ENCODE measurements at regions not wholly inside any gene's neighbourhood (a gene's known extent, or its start where the extent isn't known, plus 50 kb on each side); places are given as distances from the start of the nearest gene placed in this dataset.

DNA sequence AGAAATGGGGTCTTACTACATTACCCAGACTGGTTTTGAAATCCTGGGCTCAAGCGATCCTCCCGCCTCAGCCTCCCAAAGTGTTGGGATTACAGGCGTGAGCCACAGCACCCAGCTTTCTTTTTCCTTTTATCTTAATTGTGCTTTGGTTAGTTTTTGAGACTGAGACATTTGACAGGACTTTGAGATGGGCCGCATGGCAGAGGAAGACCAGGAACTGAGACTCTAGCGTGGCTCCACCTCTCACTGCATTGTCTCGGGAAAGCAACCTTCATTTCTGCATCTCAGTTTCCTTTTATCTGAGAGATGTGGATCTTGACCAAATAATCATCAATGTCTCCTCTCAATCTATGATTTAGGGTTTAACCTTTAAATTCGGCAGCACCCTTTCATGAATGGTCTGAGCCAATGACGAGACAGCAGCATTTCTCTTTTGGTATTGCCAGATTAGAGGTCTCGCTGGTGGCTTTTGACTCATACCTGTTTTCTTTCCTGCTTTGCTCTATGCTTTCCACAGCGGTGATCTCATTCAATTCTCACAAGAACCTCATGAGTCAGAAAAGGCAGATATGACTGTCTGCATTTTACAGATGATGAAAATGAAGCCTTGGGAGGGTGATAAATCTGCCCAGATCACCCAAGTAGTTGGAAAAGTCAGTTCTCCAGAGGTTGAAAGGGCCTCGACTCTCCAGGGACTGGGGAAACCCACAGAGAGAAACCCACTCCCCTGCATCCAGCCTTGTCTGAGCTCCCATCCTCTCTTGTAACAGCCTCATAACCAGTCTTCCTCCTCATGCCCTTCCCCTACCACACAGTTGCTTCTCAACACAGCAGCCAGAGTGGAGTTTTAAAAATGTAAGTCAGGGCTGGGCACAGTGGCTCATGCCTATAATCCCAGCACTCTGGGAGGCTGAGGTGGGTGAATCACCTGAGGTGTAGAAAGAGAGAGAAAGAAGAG is 84.8 kb upstream of the FOXB1 start:
- H3K27me3 ChIP-seq = peaks cover 0 to 4% of the 10 kb centered on the region in 2 donors
- H3K9me3 ChIP-seq = no peaks in the 10 kb centered on the region
- no peak overlapping the region for H3K4me3 ChIP-seq
- no peak overlapping the region for H3K27ac ChIP-seq
- TF ChIP-seq, protein P1, sequence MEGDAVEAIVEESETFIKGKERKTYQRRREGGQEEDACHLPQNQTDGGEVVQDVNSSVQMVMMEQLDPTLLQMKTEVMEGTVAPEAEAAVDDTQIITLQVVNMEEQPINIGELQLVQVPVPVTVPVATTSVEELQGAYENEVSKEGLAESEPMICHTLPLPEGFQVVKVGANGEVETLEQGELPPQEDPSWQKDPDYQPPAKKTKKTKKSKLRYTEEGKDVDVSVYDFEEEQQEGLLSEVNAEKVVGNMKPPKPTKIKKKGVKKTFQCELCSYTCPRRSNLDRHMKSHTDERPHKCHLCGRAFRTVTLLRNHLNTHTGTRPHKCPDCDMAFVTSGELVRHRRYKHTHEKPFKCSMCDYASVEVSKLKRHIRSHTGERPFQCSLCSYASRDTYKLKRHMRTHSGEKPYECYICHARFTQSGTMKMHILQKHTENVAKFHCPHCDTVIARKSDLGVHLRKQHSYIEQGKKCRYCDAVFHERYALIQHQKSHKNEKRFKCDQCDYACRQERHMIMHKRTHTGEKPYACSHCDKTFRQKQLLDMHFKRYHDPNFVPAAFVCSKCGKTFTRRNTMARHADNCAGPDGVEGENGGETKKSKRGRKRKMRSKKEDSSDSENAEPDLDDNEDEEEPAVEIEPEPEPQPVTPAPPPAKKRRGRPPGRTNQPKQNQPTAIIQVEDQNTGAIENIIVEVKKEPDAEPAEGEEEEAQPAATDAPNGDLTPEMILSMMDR (IDR thresholded peaks at IDR 0.05) = no peak
- no peak for TF ChIP-seq POLR2A (IDR thresholded peaks at IDR 0.05)
- DNase-seq = no peak
- H3K4me1 ChIP-seq = no peaks in the 10 kb centered on the region
- no peaks in the 10 kb centered on the region for H3K36me3 ChIP-seq
- intact Hi-C loops (cut with DNase I; ENCODE audit: low total_unique reads) = no loop called here

DNA sequence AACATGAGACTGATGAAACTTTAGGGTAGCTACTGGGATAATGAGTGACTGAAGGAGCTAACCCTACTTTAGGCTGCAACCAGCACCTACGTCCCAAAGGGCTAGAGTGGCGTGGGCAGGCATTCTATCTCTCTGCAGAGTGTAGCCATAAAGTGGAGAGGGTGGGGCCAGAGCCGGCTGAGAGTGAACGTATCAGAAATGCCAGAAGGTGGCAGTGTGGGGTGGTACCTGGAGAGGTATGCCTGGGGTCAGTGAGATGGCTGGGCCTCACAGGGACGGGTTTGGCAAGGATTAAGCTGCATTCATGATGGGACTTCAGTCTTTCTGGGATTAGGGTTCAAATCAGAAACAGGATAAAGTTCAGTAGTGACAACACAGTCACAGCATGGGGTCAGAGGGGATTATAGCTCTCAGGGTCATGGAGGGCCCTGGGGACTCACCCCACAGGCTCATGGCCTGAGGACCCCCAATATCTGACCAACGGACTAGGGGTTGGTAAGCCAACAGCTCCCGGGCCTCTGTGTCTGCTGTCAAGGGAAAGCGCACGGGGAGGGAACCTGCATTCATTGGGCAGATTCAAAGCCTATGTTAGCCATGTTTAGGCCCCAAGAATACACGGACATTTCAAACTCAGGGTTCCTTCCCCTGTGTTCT is 86.5 kb upstream of the FOXB1 start:
- H3K27me3 ChIP-seq = peaks cover 0 to 4% of the 10 kb centered on the region in 2 donors
- intact Hi-C loops (cut with DNase I; ENCODE audit: low total_unique reads) = no loop called here
- no peak for DNase-seq
- H3K4me3 ChIP-seq = no peak overlapping the region
- no peaks in the 10 kb centered on the region for H3K9me3 ChIP-seq
- no peaks in the 10 kb centered on the region for H3K36me3 ChIP-seq
- no peak for TF ChIP-seq POLR2A (IDR thresholded peaks at IDR 0.05)
- TF ChIP-seq, protein P1 (IDR thresholded peaks at IDR 0.05) = peak in 1 of 4 experiments; percentile 13
- no peak overlapping the region for H3K27ac ChIP-seq
- no peaks in the 10 kb centered on the region for H3K4me1 ChIP-seq

DNA sequence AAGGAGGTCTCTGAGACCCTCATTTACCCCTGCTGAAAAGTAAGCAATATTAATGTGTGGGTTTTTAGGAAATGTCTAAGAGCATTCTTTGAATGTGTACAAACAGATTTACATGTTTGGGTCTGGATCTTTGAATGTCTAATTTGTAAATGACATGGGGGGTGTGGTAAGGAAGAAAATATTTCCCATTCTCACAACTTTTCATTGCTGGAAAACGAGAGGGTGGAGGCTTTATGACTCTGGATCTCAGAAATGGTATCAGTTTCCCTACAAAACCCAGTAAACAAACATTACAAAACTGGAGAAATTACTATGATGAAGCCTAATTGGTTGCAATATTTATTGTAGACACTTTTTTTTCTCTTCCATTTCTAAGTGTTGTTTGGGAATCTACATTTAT is 98.1 kb upstream of the FOXB1 start:
- no peak overlapping the region for H3K27ac ChIP-seq
- DNase-seq = no peak
- H3K36me3 ChIP-seq = no peaks in the 10 kb centered on the region
- H3K4me1 ChIP-seq = no peaks in the 10 kb centered on the region
- H3K4me3 ChIP-seq = no peak overlapping the region
- no peaks in the 10 kb centered on the region for H3K27me3 ChIP-seq
- H3K9me3 ChIP-seq = no peaks in the 10 kb centered on the region
- no peak for TF ChIP-seq POLR2A (IDR thresholded peaks at IDR 0.05)
- TF ChIP-seq, protein P1 (IDR thresholded peaks at IDR 0.05) = no peak
- intact Hi-C loops (cut with DNase I; ENCODE audit: low total_unique reads) = no loop called here

DNA sequence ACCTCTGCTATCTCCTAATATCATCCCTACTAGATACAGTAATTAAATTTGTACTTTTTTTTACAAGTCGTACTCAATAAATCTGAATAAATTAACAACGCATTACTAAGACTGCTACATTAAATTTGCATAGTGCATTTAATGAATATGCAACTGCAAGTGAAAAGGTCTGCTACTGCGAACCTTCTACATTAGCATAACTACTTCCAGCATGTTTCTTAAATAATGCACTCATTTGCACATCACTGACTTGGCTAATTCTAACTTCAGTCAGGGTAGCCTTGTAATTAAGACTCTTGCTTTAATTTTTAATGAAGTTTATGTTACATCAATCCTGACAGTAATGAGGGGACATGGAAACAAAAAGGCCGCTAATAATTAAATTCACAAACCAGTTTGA is 98.9 kb upstream of the FOXB1 start:
- no peak overlapping the region for H3K4me3 ChIP-seq
- DNase-seq = no peak
- no peaks in the 10 kb centered on the region for H3K36me3 ChIP-seq
- TF ChIP-seq, protein P1 (IDR thresholded peaks at IDR 0.05) = no peak
- no peak for TF ChIP-seq POLR2A (IDR thresholded peaks at IDR 0.05)
- no peaks in the 10 kb centered on the region for H3K9me3 ChIP-seq
- intact Hi-C loops (cut with DNase I; ENCODE audit: low total_unique reads) = no loop called here
- H3K27me3 ChIP-seq = no peaks in the 10 kb centered on the region
- H3K27ac ChIP-seq = no peak overlapping the region
- no peaks in the 10 kb centered on the region for H3K4me1 ChIP-seq

Data from uterus (tissue), 3 donors.